Stomach (tissue), 8 donors: ENCODE measurements at regions not wholly inside any gene's neighbourhood (a gene's known extent, or its start where the extent isn't known, plus 50 kb on each side); places are given as distances from the start of the nearest gene placed in this dataset.

Source experiments
- DNase-seq, 2 donors: peaks; one replicate each; pipeline versions ENCODE4 v3.0.0 to v3.0.0-alpha.2; 2013 to 2019
- H3K27ac ChIP-seq, 5 donors: fragments of 200-600 bp in 4 of 5; sonication (generic) in 4 of 5; one replicate each; pipeline ENCODE4 v1.5.1; 2013 to 2019; ENCODE audit warnings: mild to moderate bottlenecking in 1 of 5, moderate library complexity in 1 of 5
- H3K27me3 ChIP-seq, 3 donors: fragments of 200-600 bp; sonication (generic); one replicate each; pipeline ENCODE4 v1.5.1; 2017 to 2019; ENCODE audit warnings: mixed run types in 1 of 3
- H3K36me3 ChIP-seq, 4 donors: fragments of 200-600 bp; sonication (generic); 1 replicate in 3 of 4; 2 replicates in 1 of 4; pipeline ENCODE4 v1.5.1; 2016 to 2019
- H3K4me1 ChIP-seq, 4 donors: fragments of 200-600 bp; sonication (generic); one replicate each; pipeline ENCODE4 v1.5.1; 2016 to 2019
- H3K4me3 ChIP-seq, 4 donors: fragments of 200-600 bp; sonication (generic) in 3 of 4; one replicate each; pipeline ENCODE4 v1.5.1; 2016 to 2019; ENCODE audit warnings: mild to moderate bottlenecking in 1 of 4
- H3K9me3 ChIP-seq, 4 donors: fragments of 200-600 bp; sonication (generic); one replicate each; pipeline ENCODE4 v1.5.1; 2016 to 2019
- CTCF ChIP-seq, 7 experiments: fragments of 450-650 bp in 4 of 7; fragments of 200-600 bp in 3 of 7; sonication (generic) in 3 of 7; IDR thresholded peaks; one replicate each; pipeline ENCODE4 v1.5.1; 2016 to 2019; ENCODE audit warnings: antibody characterized with exemption in 7 of 7, control low read depth in 2 of 7, mild to moderate bottlenecking in 1 of 7
- EP300 ChIP-seq: sonication (generic); formaldehyde crosslinking; IDR thresholded peaks from one replicate; pipeline ENCODE4 v1.6.1; 2017; ENCODE audit warnings: antibody characterized with exemption
- POLR2A ChIP-seq, 4 donors: fragments of 450-650 bp; IDR thresholded peaks; one replicate each; pipeline ENCODE4 v1.6.1; 2016; ENCODE audit warnings: antibody characterized with exemption in 4 of 4, control low read depth in 2 of 4, mild to moderate bottlenecking in 1 of 4, moderate library complexity in 1 of 4
- POLR2AphosphoS5 ChIP-seq, 3 donors: sonication (generic); formaldehyde crosslinking; IDR thresholded peaks; one replicate each; pipeline ENCODE4 v1.6.1; 2016; ENCODE audit warnings: antibody characterized with exemption in 3 of 3
- WGBS, 5 donors: extraction: QIAGEN DNeasy Blood & Tissue Kit in 3 of 5; methylation state at CpG; one replicate each; pipeline versions ENCODE4 v1.1.5 to v1.1.7; 2013 to 2018; 5-methylcytosine and 5-hydroxymethylcytosine counted together
- intact Hi-C: fragments of 100-400 bp; cut with DNase I; formaldehyde crosslinking; loops from one replicate; pipeline ENCODE4 v1.15.1; 2023; ENCODE audit warnings: low total_unique reads
- donor health status: healthy with polysubstance abuse.
- donor health status: Bipolar disorder and iron deficiency.
- donor health status: healthy.

GRCh38 chr3:135549928-135550494, 415.5 kb upstream of the PPP2R3A start:
- H3K9me3 ChIP-seq: no peaks in the 10 kb centered on the region
- H3K4me1 ChIP-seq: no peaks in the 10 kb centered on the region
- peak in 1 of 2 donors; percentile 30 for DNase-seq
- TF ChIP-seq EP300: no peak
- TF ChIP-seq POLR2AphosphoS5 (IDR thresholded peaks at IDR 0.05): no peak
- TF ChIP-seq POLR2A (IDR thresholded peaks at IDR 0.05): no peak
- TF ChIP-seq CTCF (IDR thresholded peaks at IDR 0.05): no peak
- intact Hi-C loops: no loop called here
- no peak overlapping the region for H3K27ac ChIP-seq
- no peak overlapping the region for H3K4me3 ChIP-seq
- H3K27me3 ChIP-seq: no peaks in the 10 kb centered on the region
- H3K36me3 ChIP-seq: no peaks in the 10 kb centered on the region
- WGBS, 5 donors: 63 to 72% (median 64%) methylated on average over 4 of the region's 4 CpGs

GRCh38 chr3:135556174-135556573, 409.4 kb upstream of the PPP2R3A start:
- 79 to 94% (median 83%) methylated on average over 2 of the region's 2 CpGs for WGBS, 5 donors
- DNase-seq: no peak
- Histone ChIP-seq H3K4me3 (no peak overlapping the region), H3K27ac (no peak overlapping the region), H3K9me3 (no peaks in the 10 kb centered on the region), H3K4me1 (no peaks in the 10 kb centered on the region), H3K27me3 (no peaks in the 10 kb centered on the region), H3K36me3 (no peaks in the 10 kb centered on the region)
- intact Hi-C loops: no loop called here
- TF ChIP-seq EP300: no peak
- TF ChIP-seq CTCF (IDR thresholded peaks at IDR 0.05): no peak
- TF ChIP-seq POLR2AphosphoS5 (IDR thresholded peaks at IDR 0.05): no peak

- Histone ChIP-seq H3K4me3 (no peak overlapping the region), H3K27ac (no peak overlapping the region), H3K36me3 (no peaks in the 10 kb centered on the region), H3K27me3 (no peaks in the 10 kb centered on the region), H3K4me1 (no peaks in the 10 kb centered on the region), H3K9me3 (no peaks in the 10 kb centered on the region)
- intact Hi-C loops: no loop called here
- TF ChIP-seq CTCF (IDR thresholded peaks at IDR 0.05): no peak
- TF ChIP-seq EP300: no peak
- TF ChIP-seq POLR2AphosphoS5 (IDR thresholded peaks at IDR 0.05): no peak
- TF ChIP-seq POLR2A (IDR thresholded peaks at IDR 0.05): no peak
- peak in 1 of 2 donors; percentile 39 for DNase-seq
- WGBS, 5 donors: 70 to 76% (median 73%) methylated on average over 8 of the region's 8 CpGs
Observed at GRCh38 chr3:135558150-135558783, 407.3 kb upstream of the PPP2R3A start.

- Histone ChIP-seq H3K27ac (no peak overlapping the region), H3K36me3 (no peaks in the 10 kb centered on the region), H3K4me3 (no peak overlapping the region), H3K27me3 (no peaks in the 10 kb centered on the region), H3K9me3 (no peaks in the 10 kb centered on the region), H3K4me1 (no peaks in the 10 kb centered on the region)
- TF ChIP-seq POLR2A (IDR thresholded peaks at IDR 0.05): no peak
- no peak for TF ChIP-seq EP300
- no peak for TF ChIP-seq CTCF (IDR thresholded peaks at IDR 0.05)
- no peak for TF ChIP-seq POLR2AphosphoS5 (IDR thresholded peaks at IDR 0.05)
- intact Hi-C loops: no loop called here
- 58 to 81% (median 76%) methylated on average over 2 of the region's 2 CpGs for WGBS, 5 donors
- no peak for DNase-seq
Observed at GRCh38 chr3:135558906-135559305, 406.6 kb upstream of the PPP2R3A start.
